H1 (cell line): ENCODE measurements at regions not wholly inside any gene's neighbourhood (a gene's known extent, or its start where the extent isn't known, plus 50 kb on each side); places are given as distances from the start of the nearest gene placed in this dataset.
"Not testable (repeated sequence)": the region's sequence is repeated elsewhere in the genome, so short reads cannot be mapped to it uniquely, and the experiment has no call there.

Source experiments
- CTCF ChIA-PET: fragments of 300-600 bp; sonication (Branson Sonifier 250); formaldehyde crosslinking; loops from one replicate; lab custom pipeline; 2021; ENCODE audit not compliant: partially characterized antibody; lab: Charles Lee
- POLR2A ChIA-PET: fragments of 300-600 bp; sonication (Branson Sonifier 250); formaldehyde crosslinking; loops from one replicate; lab custom pipeline; 2021; ENCODE audit warnings: inconsistent platforms; ENCODE audit not compliant: partially characterized antibody; lab: Charles Lee
- DNase-seq, 2 experiments: peaks; one replicate each; pipeline versions ENCODE4 v3.0.0 to v3.0.0-alpha.2; 2010 to 2022; ENCODE audit warnings: low spot score in 2 of 2, low read depth in 1 of 2, mixed read lengths in 1 of 2
- FAIRE-seq: peaks from 2 replicates; lab custom pipeline; 2011; peaks lifted over from hg19 to GRCh38; lab: Jason Lieb, UNC
- H2AFZ ChIP-seq: 2 replicates; pipeline ENCODE4 v1.8.1; 2012; ENCODE audit warnings: low read length, inconsistent platforms
- H2AK5ac ChIP-seq: 2 replicates; pipeline ENCODE4 v1.6.1; 2013; ENCODE audit warnings: low read depth, low read length
- H2BK120ac ChIP-seq: replicated peaks from 2 replicates; pipeline ENCODE3; 2013; ENCODE audit warnings: low read depth, low read length, inconsistent platforms
- H2BK12ac ChIP-seq: 2 replicates; pipeline ENCODE4 v1.6.1; 2013; ENCODE audit warnings: low read depth, low read length
- H2BK15ac ChIP-seq: 2 replicates; pipeline ENCODE4 v1.6.1; 2013; ENCODE audit warnings: low read length
- H2BK20ac ChIP-seq: 2 replicates; pipeline ENCODE4 v1.6.1; 2013; ENCODE audit warnings: low read length
- H2BK5ac ChIP-seq: 2 replicates; pipeline ENCODE4 v1.6.1; 2013; ENCODE audit warnings: low read depth, low read length
- H3K14ac ChIP-seq: 2 replicates; pipeline ENCODE4 v1.6.1; 2013; ENCODE audit warnings: inconsistent platforms; ENCODE audit not compliant: insufficient read length
- H3K18ac ChIP-seq: 2 replicates; pipeline ENCODE4 v1.6.1; 2013; ENCODE audit warnings: low read length; ENCODE audit errors: extremely low read depth
- H3K23ac ChIP-seq: 2 replicates; pipeline ENCODE4 v1.6.1; 2013; ENCODE audit warnings: inconsistent platforms; ENCODE audit not compliant: insufficient read length
- H3K23me2 ChIP-seq: 2 replicates; pipeline ENCODE4 v1.6.1; 2013; ENCODE audit warnings: low read depth, low read length
- H3K27ac ChIP-seq: 2 replicates; pipeline ENCODE4 v1.6.1; 2011; ENCODE audit warnings: low read depth, low read length, inconsistent platforms
- H3K27me3 ChIP-seq, 4 experiments: replicated peaks in 1 of 4; 1 replicate in 1 of 4; 2 replicates in 3 of 4; pipeline versions ENCODE4 v1.6.1 to v1.8.1; 2011 to 2013; ENCODE audit warnings: low read length in 3 of 4, mild to moderate bottlenecking in 3 of 4, inconsistent platforms in 2 of 4, mixed read lengths in 2 of 4, moderate library complexity in 1 of 4; ENCODE audit not compliant: control insufficient read depth in 3 of 4, insufficient read depth in 3 of 4; ENCODE audit errors: extremely low read depth in 1 of 4
- H3K36me3 ChIP-seq, 4 experiments: 2 replicates each; pipeline versions ENCODE4 v1.6.1 to v1.8.1; 2011 to 2013; ENCODE audit warnings: mild to moderate bottlenecking in 4 of 4, low read length in 3 of 4, moderate library complexity in 2 of 4, control low read depth in 1 of 4, inconsistent platforms in 1 of 4; ENCODE audit not compliant: insufficient read depth in 4 of 4, control insufficient read depth in 2 of 4
- H3K4ac ChIP-seq: replicated peaks from 2 replicates; pipeline ENCODE3; 2013; ENCODE audit warnings: low read length, low read depth, mixed read lengths, inconsistent platforms; ENCODE audit not compliant: insufficient read length
- H3K4me1 ChIP-seq, 4 experiments: replicated peaks in 1 of 4; 1 replicate in 1 of 4; 2 replicates in 3 of 4; pipeline versions ENCODE4 v1.6.1 to v1.8.1; 2011 to 2013; ENCODE audit warnings: low read length in 3 of 4, inconsistent platforms in 2 of 4, mixed read lengths in 1 of 4; ENCODE audit not compliant: insufficient read depth in 4 of 4, control insufficient read depth in 3 of 4
- H3K4me2 ChIP-seq, 2 experiments: 2 replicates each; pipeline versions ENCODE4 v1.6.1 to v1.8.1; 2011 to 2013; ENCODE audit warnings: low read depth in 2 of 2, low read length in 2 of 2, control low read depth in 1 of 2, inconsistent platforms in 1 of 2, mild to moderate bottlenecking in 1 of 2; ENCODE audit not compliant: insufficient read depth in 1 of 2
- H3K4me3 ChIP-seq, 4 experiments: fragments of 200-600, 300-600 bp in 1 of 4; sonication (generic), shearing (Covaris generic), sonication (Bioruptor Twin) in 1 of 4; 2 replicates each; pipeline versions ENCODE4 v1.5.1 to v1.8.1; 2011 to 2016; ENCODE audit warnings: low read length in 4 of 4, low read depth in 3 of 4, control low read depth in 2 of 4, inconsistent platforms in 2 of 4, mild to moderate bottlenecking in 2 of 4, mixed read lengths in 1 of 4, moderate library complexity in 1 of 4; ENCODE audit not compliant: insufficient read depth in 2 of 4; ENCODE audit errors: extremely low read depth in 1 of 4
- H3K56ac ChIP-seq: replicated peaks from 2 replicates; pipeline ENCODE3; 2013; ENCODE audit warnings: low read depth, mild to moderate bottlenecking, mixed read lengths, low read length, inconsistent platforms; ENCODE audit not compliant: insufficient read length
- H3K79me1 ChIP-seq: 2 replicates; pipeline ENCODE4 v1.6.1; 2013; ENCODE audit warnings: low read depth, low read length, control low read depth
- H3K79me2 ChIP-seq, 2 experiments: 2 replicates each; pipeline versions ENCODE4 v1.6.1 to v1.8.1; 2012 to 2013; ENCODE audit warnings: low read length in 2 of 2, mild to moderate bottlenecking in 2 of 2, inconsistent platforms in 1 of 2; ENCODE audit not compliant: insufficient read depth in 2 of 2, control insufficient read depth in 1 of 2
- H3K9ac ChIP-seq, 4 experiments: replicated peaks in 1 of 4; 1 replicate in 1 of 4; 2 replicates in 3 of 4; pipeline versions ENCODE4 v1.6.1 to v1.8.1; 2011 to 2013; ENCODE audit warnings: low read depth in 3 of 4, low read length in 3 of 4, control low read depth in 2 of 4, mild to moderate bottlenecking in 2 of 4, moderate library complexity in 2 of 4, inconsistent platforms in 1 of 4; ENCODE audit errors: extremely low read depth in 1 of 4
- H3K9me3 ChIP-seq, 2 experiments: 2 replicates each; pipeline versions ENCODE4 v1.6.1 to v1.8.1; 2012 to 2013; ENCODE audit warnings: mild to moderate bottlenecking in 2 of 2, moderate library complexity in 2 of 2, control low read depth in 1 of 2, inconsistent platforms in 1 of 2, low read depth in 1 of 2, low read length in 1 of 2, mixed read lengths in 1 of 2; ENCODE audit not compliant: insufficient read depth in 2 of 2
- H4K20me1 ChIP-seq, 2 experiments: replicated peaks in 1 of 2; 2 replicates each; pipeline versions ENCODE3 to v1.8.1; 2011 to 2013; ENCODE audit warnings: inconsistent platforms in 2 of 2, low read length in 2 of 2, mild to moderate bottlenecking in 1 of 2; ENCODE audit not compliant: insufficient read depth in 2 of 2, control insufficient read depth in 1 of 2
- H4K5ac ChIP-seq: 2 replicates; pipeline ENCODE4 v1.6.1; 2013; ENCODE audit warnings: low read length, low read depth, mixed read lengths, inconsistent platforms; ENCODE audit not compliant: insufficient read length
- H4K8ac ChIP-seq: 2 replicates; pipeline ENCODE4 v1.8.0; 2013; ENCODE audit warnings: mild to moderate bottlenecking, moderate library complexity, low read length, inconsistent platforms; ENCODE audit not compliant: insufficient read depth; ENCODE audit errors: extremely low read depth
- H4K91ac ChIP-seq: replicated peaks from 2 replicates; pipeline ENCODE3; 2013; ENCODE audit warnings: low read length, mixed read lengths, inconsistent platforms; ENCODE audit not compliant: insufficient read length
- WGBS, 2 experiments: shearing (Covaris generic) in 1 of 2; methylation state at CpG; one replicate each; pipeline versions ENCODE4 v1.1.6 to v1.1.7; 2013 to 2015; ENCODE audit warnings: low lambda C conversion rate in 2 of 2, mixed read lengths in 2 of 2, inconsistent platforms in 1 of 2, low coverage in 1 of 2, missing lambda C conversion rate in 1 of 2; ENCODE audit not compliant: insufficient replicate concordance in 2 of 2, insufficient coverage in 1 of 2, insufficient read length in 1 of 2; ENCODE audit errors: extremely low coverage in 1 of 2, missing lambda C conversion rate in 1 of 2; 5-methylcytosine and 5-hydroxymethylcytosine counted together

DNA sequence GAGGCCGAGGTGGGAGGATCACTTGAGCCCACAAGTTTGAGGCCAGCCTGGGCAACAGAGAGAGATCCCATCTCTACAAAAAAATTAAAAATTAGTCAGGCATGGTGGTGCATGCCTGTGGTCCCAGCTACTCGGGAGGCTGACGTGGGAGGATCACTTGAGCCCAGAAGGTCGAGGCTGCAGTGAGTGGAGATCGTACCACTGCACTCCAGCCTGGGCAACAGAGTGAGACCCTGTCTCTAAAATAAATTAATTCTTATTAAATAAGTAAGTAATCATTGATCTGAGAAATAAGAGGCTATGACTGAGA is 452.6 kb downstream of the SOX9 start:
- H4K8ac ChIP-seq, H3K9ac ChIP-seq, H2AFZ ChIP-seq, H2BK20ac ChIP-seq, H3K36me3 ChIP-seq, H3K56ac ChIP-seq, H2BK12ac ChIP-seq, H3K9me3 ChIP-seq, H3K4me3 ChIP-seq, FAIRE-seq, H3K79me1 ChIP-seq, H4K91ac ChIP-seq, POLR2A ChIA-PET, H3K4ac ChIP-seq, H3K18ac ChIP-seq, H2BK120ac ChIP-seq, H2BK5ac ChIP-seq, H4K5ac ChIP-seq, DNase-seq, H3K27me3 ChIP-seq, H3K23me2 ChIP-seq, H4K20me1 ChIP-seq, H3K79me2 ChIP-seq, H3K4me2 ChIP-seq, H3K14ac ChIP-seq, H2AK5ac ChIP-seq, H3K27ac ChIP-seq, H2BK15ac ChIP-seq, H3K23ac ChIP-seq: not testable (repeated sequence)
- CTCF ChIA-PET = interaction anchor here (2.0 kb wide), 1 partner anchor 14 kb away, joined by 4 read pairs; no protein-coding TSS in a partner anchor
- WGBS, 2 experiments = 93% methylated on average over 5 of the region's 5 CpGs; no CpG with 5 or more reads in 1 of the 2 experiments
- H3K4me1 ChIP-seq = peaks cover 0 to 15% (median 10%) of the 10 kb centered on the region in 4 experiments; a peak in 5 of 7 replicates
